HEK293 (cell line): ENCODE measurements at regions not wholly inside any gene's neighbourhood (a gene's known extent, or its start where the extent isn't known, plus 50 kb on each side); places are given as distances from the start of the nearest gene placed in this dataset.

Experiments
- CTCF ChIA-PET: fragments of 350-600 bp; formaldehyde crosslinking; extraction: SDS; loops from one replicate; lab custom pipeline; 2021; ENCODE audit warnings: antibody characterized with exemption; lab: Yijun Ruan, JAX
- POLR2A ChIA-PET: fragments of 300-600 bp; formaldehyde crosslinking; extraction: SDS; loops from one replicate; lab custom pipeline; 2020; ENCODE audit warnings: antibody characterized with exemption, inconsistent platforms; lab: Yijun Ruan, JAX
- H3K27ac ChIP-seq: fragments of 200-500 bp; sonication (Bioruptor generic); 2 replicates; pipeline ENCODE4 v1.5.1; 2014; ENCODE audit warnings: low read depth, low read length, control low read depth, inconsistent platforms; ENCODE audit errors: extremely low read depth
- H3K36me3 ChIP-seq, 2 experiments: fragments of 200-500 bp in 1 of 2; sonication (Bioruptor generic) in 1 of 2; 1 replicate in 1 of 2; 2 replicates in 1 of 2; pipeline ENCODE4 v1.5.1; 2014 to 2017; ENCODE audit warnings: inconsistent platforms in 2 of 2, low read length in 2 of 2; ENCODE audit not compliant: control insufficient read depth in 2 of 2, insufficient read depth in 1 of 2
- H3K4me1 ChIP-seq: fragments of 200-500 bp; sonication (Bioruptor generic); 2 replicates; pipeline ENCODE4 v1.5.1; 2014; ENCODE audit warnings: mild to moderate bottlenecking, low read length, inconsistent platforms; ENCODE audit not compliant: control insufficient read depth, insufficient read depth
- H3K4me3 ChIP-seq: 2 replicates; pipeline ENCODE4 v1.5.1; 2011; ENCODE audit warnings: low read depth, mild to moderate bottlenecking, control low read depth, low read length, moderate library complexity
- H3K9me3 ChIP-seq: fragments of 200-500 bp; sonication (Bioruptor generic); 2 replicates; pipeline ENCODE4 v1.5.1; 2014; ENCODE audit warnings: low read depth, low read length, inconsistent platforms; ENCODE audit not compliant: control insufficient read depth, insufficient read depth
- GFI1B ChIP-seq: fragments of 450-650 bp; formaldehyde crosslinking; IDR thresholded peaks from 2 replicates; pipeline ENCODE4 v1.5.1; 2016; ENCODE audit warnings: missing biosample characterization, missing genetic modification characterization
- GLI4 ChIP-seq: fragments of 450-650 bp; formaldehyde crosslinking; IDR thresholded peaks from 2 replicates; pipeline ENCODE4 v1.5.1; 2016; ENCODE audit warnings: missing biosample characterization, missing genetic modification characterization
- OSR2 ChIP-seq: fragments of 450-650 bp; formaldehyde crosslinking; IDR thresholded peaks from 2 replicates; pipeline ENCODE4 v1.5.1; 2016; ENCODE audit warnings: missing biosample characterization, missing genetic modification characterization
- OVOL3 ChIP-seq: fragments of 450-650 bp; formaldehyde crosslinking; IDR thresholded peaks from 2 replicates; pipeline ENCODE4 v1.5.1; 2016; ENCODE audit warnings: missing biosample characterization, missing genetic modification characterization
- RBAK ChIP-seq: fragments of 450-650 bp; formaldehyde crosslinking; IDR thresholded peaks from 2 replicates; pipeline ENCODE4 v1.5.1; 2016; ENCODE audit warnings: missing biosample characterization, missing genetic modification characterization
- SCRT2 ChIP-seq: fragments of 450-650 bp; formaldehyde crosslinking; IDR thresholded peaks from 2 replicates; pipeline ENCODE4 v1.5.1; 2016; ENCODE audit warnings: missing biosample characterization, missing genetic modification characterization
- TCF7L2 ChIP-seq: IDR thresholded peaks from 2 replicates; pipeline ENCODE4 v1.6.1; 2011; ENCODE audit warnings: low read depth, mild to moderate bottlenecking, inconsistent platforms, low read length, moderate library complexity, borderline replicate concordance
- ZBTB10 ChIP-seq: fragments of 450-650 bp; formaldehyde crosslinking; IDR thresholded peaks from 2 replicates; pipeline ENCODE4 v1.5.1; 2016; ENCODE audit warnings: missing biosample characterization, missing genetic modification characterization
- ZBTB20 ChIP-seq: fragments of 450-650 bp; formaldehyde crosslinking; IDR thresholded peaks from 2 replicates; pipeline ENCODE4 v1.5.1; 2016; ENCODE audit warnings: missing biosample characterization, missing genetic modification characterization
- ZFP37 ChIP-seq: fragments of 450-650 bp; formaldehyde crosslinking; IDR thresholded peaks from 2 replicates; pipeline ENCODE4 v1.5.1; 2016; ENCODE audit warnings: missing biosample characterization, missing genetic modification characterization
- ZNF169 ChIP-seq: fragments of 450-650 bp; formaldehyde crosslinking; IDR thresholded peaks from 2 replicates; pipeline ENCODE4 v1.5.1; 2016; ENCODE audit warnings: missing biosample characterization, missing genetic modification characterization
- ZNF175 ChIP-seq: fragments of 450-650 bp; formaldehyde crosslinking; IDR thresholded peaks from 2 replicates; pipeline ENCODE4 v1.5.1; 2016; ENCODE audit warnings: missing biosample characterization, missing genetic modification characterization
- ZNF2 ChIP-seq: fragments of 450-650 bp; formaldehyde crosslinking; IDR thresholded peaks from 2 replicates; pipeline ENCODE4 v1.5.1; 2016; ENCODE audit warnings: missing biosample characterization, missing genetic modification characterization
- ZNF311 ChIP-seq: fragments of 450-650 bp; formaldehyde crosslinking; IDR thresholded peaks from 2 replicates; pipeline ENCODE4 v1.5.1; 2017; ENCODE audit warnings: missing biosample characterization, missing genetic modification characterization, borderline replicate concordance
- ZNF366 ChIP-seq: fragments of 450-650 bp; formaldehyde crosslinking; conservative IDR thresholded peaks from 2 replicates; pipeline ENCODE4 v1.5.1; 2016; ENCODE audit warnings: missing biosample characterization, missing genetic modification characterization
- ZNF501 ChIP-seq: fragments of 450-650 bp; formaldehyde crosslinking; IDR thresholded peaks from 2 replicates; pipeline ENCODE4 v1.5.1; 2016; ENCODE audit warnings: missing biosample characterization, missing genetic modification characterization
- ZNF521 ChIP-seq: fragments of 450-650 bp; formaldehyde crosslinking; IDR thresholded peaks from 2 replicates; pipeline ENCODE4 v1.5.1; 2017; ENCODE audit warnings: missing biosample characterization, mild to moderate bottlenecking, missing genetic modification characterization
- ZNF548 ChIP-seq: fragments of 450-650 bp; formaldehyde crosslinking; IDR thresholded peaks from 2 replicates; pipeline ENCODE4 v1.5.1; 2016; ENCODE audit warnings: missing biosample characterization, missing genetic modification characterization
- ZNF664 ChIP-seq: fragments of 450-650 bp; formaldehyde crosslinking; IDR thresholded peaks from 2 replicates; pipeline ENCODE4 v1.5.1; 2016; ENCODE audit warnings: missing biosample characterization, missing genetic modification characterization
- ZNF701 ChIP-seq: fragments of 450-650 bp; formaldehyde crosslinking; IDR thresholded peaks from 2 replicates; pipeline ENCODE4 v1.5.1; 2016; ENCODE audit warnings: missing biosample characterization, missing genetic modification characterization
- ZNF768 ChIP-seq: fragments of 450-650 bp; formaldehyde crosslinking; IDR thresholded peaks from 2 replicates; pipeline ENCODE4 v1.5.1; 2018; ENCODE audit warnings: missing biosample characterization, mild to moderate bottlenecking, missing genetic modification characterization
- ZXDB ChIP-seq: fragments of 450-650 bp; formaldehyde crosslinking; IDR thresholded peaks from 2 replicates; pipeline ENCODE4 v1.5.1; 2016; ENCODE audit warnings: missing biosample characterization, missing genetic modification characterization
- TF ChIP-seq, protein P1 (sequence below): sonication (generic); formaldehyde crosslinking; IDR thresholded peaks from 2 replicates; pipeline ENCODE4 v1.8.1; 2022; ENCODE audit warnings: mild to moderate bottlenecking, moderate library complexity, missing genetic modification reagents
- TF ChIP-seq, protein P2 (sequence below): fragments of 450-650 bp; formaldehyde crosslinking; IDR thresholded peaks from 2 replicates; pipeline ENCODE4 v1.5.1; 2016; ENCODE audit warnings: missing biosample characterization, missing genetic modification characterization, borderline replicate concordance
- TF ChIP-seq, protein P3 (sequence below): IDR thresholded peaks from 2 replicates; pipeline ENCODE4 v1.6.1; 2011; ENCODE audit warnings: mild to moderate bottlenecking, low read depth, low read length, borderline replicate concordance
- TF ChIP-seq, protein P4 (sequence below): fragments of 450-650 bp; formaldehyde crosslinking; IDR thresholded peaks from 2 replicates; pipeline ENCODE4 v1.5.1; 2017; ENCODE audit warnings: missing biosample characterization, missing genetic modification characterization

GRCh38 chr12:14273913-14274311, 91.6 kb upstream of the ATF7IP start:
- H3K9me3 ChIP-seq, result no peaks in the 10 kb centered on the region
- 0 out of 2 replicates have a peak, but pooled peaks cover 2% of the 10 kb centered on the region for H3K4me1 ChIP-seq
- TF ChIP-seq ZNF311 (no peak), ZXDB (tag by site-specific recombination) (no peak), ZNF2 (tag by site-specific recombination) (no peak), ZNF366 (no peak), OVOL3 (tag by site-specific recombination) (no peak), ZBTB20 (tag by site-specific recombination) (no peak), ZNF521 (no peak), ZNF768 (tag by site-specific recombination) (no peak), RBAK (no peak), ZNF501 (tag by site-specific recombination) (no peak), ZFP37 (no peak), ZBTB10 (tag by site-specific recombination) (no peak)
- TF ChIP-seq, protein P1, sequence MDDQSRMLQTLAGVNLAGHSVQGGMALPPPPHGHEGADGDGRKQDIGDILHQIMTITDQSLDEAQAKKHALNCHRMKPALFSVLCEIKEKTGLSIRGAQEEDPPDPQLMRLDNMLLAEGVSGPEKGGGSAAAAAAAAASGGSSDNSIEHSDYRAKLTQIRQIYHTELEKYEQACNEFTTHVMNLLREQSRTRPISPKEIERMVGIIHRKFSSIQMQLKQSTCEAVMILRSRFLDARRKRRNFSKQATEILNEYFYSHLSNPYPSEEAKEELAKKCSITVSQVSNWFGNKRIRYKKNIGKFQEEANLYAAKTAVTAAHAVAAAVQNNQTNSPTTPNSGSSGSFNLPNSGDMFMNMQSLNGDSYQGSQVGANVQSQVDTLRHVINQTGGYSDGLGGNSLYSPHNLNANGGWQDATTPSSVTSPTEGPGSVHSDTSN (CRISPR knock-in tag), result no peak
- no peaks in the 10 kb centered on the region for H3K36me3 ChIP-seq
- POLR2A ChIA-PET, result interaction anchor here (1.5 kb wide), 1 partner anchor 13 kb away, joined by 3 read pairs; no protein-coding TSS in a partner anchor
- no peak overlapping the region for H3K27ac ChIP-seq
- CTCF ChIA-PET, result interaction anchor here (0.6 kb wide), 1 partner anchor 90 kb away, joined by 4 read pairs; no protein-coding TSS in a partner anchor
- no peak overlapping the region for H3K4me3 ChIP-seq

DNA sequence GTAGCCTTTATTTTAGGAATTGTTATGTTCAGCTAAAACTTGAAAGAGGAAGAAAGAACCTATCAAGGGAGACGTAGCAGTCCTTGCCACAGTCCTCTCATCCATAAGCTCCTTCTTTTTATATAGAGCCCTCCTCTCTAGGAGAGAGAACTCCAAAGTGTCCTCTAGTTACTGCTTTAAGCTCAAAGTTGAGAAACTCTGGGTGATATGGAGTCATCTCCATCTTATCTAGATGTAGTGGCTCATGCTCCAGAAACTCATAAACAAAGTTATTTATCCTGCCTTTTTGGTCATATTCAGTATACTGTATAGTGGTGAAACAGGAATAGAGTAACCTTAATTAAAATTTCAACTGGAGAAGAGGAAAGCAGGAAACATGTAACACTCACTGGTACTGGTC, 90.4 kb upstream of the ATF7IP start:
- POLR2A ChIA-PET, result no interaction called here
- TF ChIP-seq ZNF664 (tag by site-specific recombination) (no peak), ZNF169 (tag by site-specific recombination) (no peak), GFI1B (no peak), TCF7L2 (no peak), ZNF768 (tag by site-specific recombination) (no peak), GLI4 (tag by site-specific recombination) (no peak), ZNF548 (tag by site-specific recombination) (no peak), SCRT2 (tag by site-specific recombination) (no peak), ZNF701 (tag by site-specific recombination) (no peak), ZNF175 (tag by site-specific recombination) (no peak), OSR2 (tag by site-specific recombination) (no peak)
- TF ChIP-seq, protein P2, sequence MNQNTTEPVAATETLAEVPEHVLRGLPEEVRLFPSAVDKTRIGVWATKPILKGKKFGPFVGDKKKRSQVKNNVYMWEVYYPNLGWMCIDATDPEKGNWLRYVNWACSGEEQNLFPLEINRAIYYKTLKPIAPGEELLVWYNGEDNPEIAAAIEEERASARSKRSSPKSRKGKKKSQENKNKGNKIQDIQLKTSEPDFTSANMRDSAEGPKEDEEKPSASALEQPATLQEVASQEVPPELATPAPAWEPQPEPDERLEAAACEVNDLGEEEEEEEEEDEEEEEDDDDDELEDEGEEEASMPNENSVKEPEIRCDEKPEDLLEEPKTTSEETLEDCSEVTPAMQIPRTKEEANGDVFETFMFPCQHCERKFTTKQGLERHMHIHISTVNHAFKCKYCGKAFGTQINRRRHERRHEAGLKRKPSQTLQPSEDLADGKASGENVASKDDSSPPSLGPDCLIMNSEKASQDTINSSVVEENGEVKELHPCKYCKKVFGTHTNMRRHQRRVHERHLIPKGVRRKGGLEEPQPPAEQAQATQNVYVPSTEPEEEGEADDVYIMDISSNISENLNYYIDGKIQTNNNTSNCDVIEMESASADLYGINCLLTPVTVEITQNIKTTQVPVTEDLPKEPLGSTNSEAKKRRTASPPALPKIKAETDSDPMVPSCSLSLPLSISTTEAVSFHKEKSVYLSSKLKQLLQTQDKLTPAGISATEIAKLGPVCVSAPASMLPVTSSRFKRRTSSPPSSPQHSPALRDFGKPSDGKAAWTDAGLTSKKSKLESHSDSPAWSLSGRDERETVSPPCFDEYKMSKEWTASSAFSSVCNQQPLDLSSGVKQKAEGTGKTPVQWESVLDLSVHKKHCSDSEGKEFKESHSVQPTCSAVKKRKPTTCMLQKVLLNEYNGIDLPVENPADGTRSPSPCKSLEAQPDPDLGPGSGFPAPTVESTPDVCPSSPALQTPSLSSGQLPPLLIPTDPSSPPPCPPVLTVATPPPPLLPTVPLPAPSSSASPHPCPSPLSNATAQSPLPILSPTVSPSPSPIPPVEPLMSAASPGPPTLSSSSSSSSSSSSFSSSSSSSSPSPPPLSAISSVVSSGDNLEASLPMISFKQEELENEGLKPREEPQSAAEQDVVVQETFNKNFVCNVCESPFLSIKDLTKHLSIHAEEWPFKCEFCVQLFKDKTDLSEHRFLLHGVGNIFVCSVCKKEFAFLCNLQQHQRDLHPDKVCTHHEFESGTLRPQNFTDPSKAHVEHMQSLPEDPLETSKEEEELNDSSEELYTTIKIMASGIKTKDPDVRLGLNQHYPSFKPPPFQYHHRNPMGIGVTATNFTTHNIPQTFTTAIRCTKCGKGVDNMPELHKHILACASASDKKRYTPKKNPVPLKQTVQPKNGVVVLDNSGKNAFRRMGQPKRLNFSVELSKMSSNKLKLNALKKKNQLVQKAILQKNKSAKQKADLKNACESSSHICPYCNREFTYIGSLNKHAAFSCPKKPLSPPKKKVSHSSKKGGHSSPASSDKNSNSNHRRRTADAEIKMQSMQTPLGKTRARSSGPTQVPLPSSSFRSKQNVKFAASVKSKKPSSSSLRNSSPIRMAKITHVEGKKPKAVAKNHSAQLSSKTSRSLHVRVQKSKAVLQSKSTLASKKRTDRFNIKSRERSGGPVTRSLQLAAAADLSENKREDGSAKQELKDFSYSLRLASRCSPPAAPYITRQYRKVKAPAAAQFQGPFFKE (tag by site-specific recombination), result no peak
- TF ChIP-seq, protein P3, sequence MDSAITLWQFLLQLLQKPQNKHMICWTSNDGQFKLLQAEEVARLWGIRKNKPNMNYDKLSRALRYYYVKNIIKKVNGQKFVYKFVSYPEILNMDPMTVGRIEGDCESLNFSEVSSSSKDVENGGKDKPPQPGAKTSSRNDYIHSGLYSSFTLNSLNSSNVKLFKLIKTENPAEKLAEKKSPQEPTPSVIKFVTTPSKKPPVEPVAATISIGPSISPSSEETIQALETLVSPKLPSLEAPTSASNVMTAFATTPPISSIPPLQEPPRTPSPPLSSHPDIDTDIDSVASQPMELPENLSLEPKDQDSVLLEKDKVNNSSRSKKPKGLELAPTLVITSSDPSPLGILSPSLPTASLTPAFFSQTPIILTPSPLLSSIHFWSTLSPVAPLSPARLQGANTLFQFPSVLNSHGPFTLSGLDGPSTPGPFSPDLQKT, result no peak
- TF ChIP-seq, protein P4, sequence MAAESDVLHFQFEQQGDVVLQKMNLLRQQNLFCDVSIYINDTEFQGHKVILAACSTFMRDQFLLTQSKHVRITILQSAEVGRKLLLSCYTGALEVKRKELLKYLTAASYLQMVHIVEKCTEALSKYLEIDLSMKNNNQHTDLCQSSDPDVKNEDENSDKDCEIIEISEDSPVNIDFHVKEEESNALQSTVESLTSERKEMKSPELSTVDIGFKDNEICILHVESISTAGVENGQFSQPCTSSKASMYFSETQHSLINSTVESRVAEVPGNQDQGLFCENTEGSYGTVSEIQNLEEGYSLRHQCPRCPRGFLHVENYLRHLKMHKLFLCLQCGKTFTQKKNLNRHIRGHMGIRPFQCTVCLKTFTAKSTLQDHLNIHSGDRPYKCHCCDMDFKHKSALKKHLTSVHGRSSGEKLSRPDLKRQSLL (tag by site-specific recombination), result no peak

More for the DNA sequence above, 90.4 kb upstream of the ATF7IP start:
- CTCF ChIA-PET, result interaction anchor here (0.6 kb wide), 1 partner anchor 50 kb away, joined by 3 read pairs; no protein-coding TSS in a partner anchor
- no peaks in the 10 kb centered on the region for H3K9me3 ChIP-seq
- no peak overlapping the region for H3K27ac ChIP-seq
- no peak overlapping the region for H3K4me3 ChIP-seq
- 0 out of 2 replicates have a peak, but pooled peaks cover 2% of the 10 kb centered on the region for H3K4me1 ChIP-seq
- no peaks in the 10 kb centered on the region for H3K36me3 ChIP-seq
